CD4-positive, alpha-beta T cell (primary cell): ENCODE measurements at regions not wholly inside any gene's neighbourhood (a gene's known extent, or its start where the extent isn't known, plus 50 kb on each side); places are given as distances from the start of the nearest gene placed in this dataset.

Source experiments
- ATAC-seq: fragments of 200-7000 bp; cut with Tn5 transposase; one replicate; pipeline ENCODE4 v1.10.0; 2022; ENCODE audit warnings: mild to moderate bottlenecking; ENCODE audit not compliant: poor library complexity
- CTCF ChIA-PET: fragments of 350-600 bp; sonication (Branson Sonifier 250); formaldehyde crosslinking; loops from one replicate; lab custom pipeline; 2021; ENCODE audit warnings: antibody characterized with exemption, inconsistent platforms; lab: Charles Lee
- POLR2A ChIA-PET: fragments of 350-600 bp; sonication (Branson Sonifier 250); formaldehyde crosslinking; loops from one replicate; lab custom pipeline; 2021; ENCODE audit warnings: antibody characterized with exemption, inconsistent platforms; lab: Charles Lee
- DNase-seq, 14 experiments: peaks; one replicate each; pipeline ENCODE4 v3.0.0-alpha.2; 2013 to 2020; ENCODE audit warnings: mixed read lengths in 2 of 14
- H3K27ac ChIP-seq, 2 donors: one replicate each; pipeline versions ENCODE4 v1.5.1 to v1.7.0; 2013; ENCODE audit warnings: low read length in 2 of 2, low read depth in 1 of 2, mild to moderate bottlenecking in 1 of 2
- H3K27me3 ChIP-seq, 2 experiments: 1 replicate in 1 of 2; 2 replicates in 1 of 2; pipeline versions ENCODE4 v1.6.1 to v1.7.0; 2013; ENCODE audit warnings: low read length in 2 of 2, control low read depth in 1 of 2, mild to moderate bottlenecking in 1 of 2, moderate library complexity in 1 of 2; ENCODE audit not compliant: insufficient read depth in 2 of 2, control insufficient read depth in 1 of 2
- H3K36me3 ChIP-seq: one replicate; pipeline ENCODE4 v1.6.1; 2013; ENCODE audit warnings: low read length, control low read depth; ENCODE audit not compliant: insufficient read depth
- H3K4me1 ChIP-seq: one replicate; pipeline ENCODE4 v1.6.1; 2013; ENCODE audit warnings: low read length, control low read depth; ENCODE audit not compliant: insufficient read depth
- H3K4me3 ChIP-seq: one replicate; pipeline ENCODE4 v1.5.1; 2013; ENCODE audit warnings: mild to moderate bottlenecking, low read length, moderate library complexity
- H3K9me3 ChIP-seq, 2 experiments: 1 replicate in 1 of 2; 2 replicates in 1 of 2; pipeline versions ENCODE4 v1.6.1 to v1.7.0; 2013; ENCODE audit warnings: low read length in 2 of 2, mild to moderate bottlenecking in 2 of 2, control low read depth in 1 of 2, moderate library complexity in 1 of 2; ENCODE audit not compliant: control insufficient read depth in 1 of 2, insufficient read depth in 1 of 2
- H3K27ac Mint-ChIP-seq: one replicate; pipeline ENCODE4 v1.8.0; 2020; ENCODE audit warnings: mixed read lengths
- H3K27me3 Mint-ChIP-seq: one replicate; pipeline ENCODE4 v1.8.0; 2021; ENCODE audit warnings: mixed read lengths
- H3K36me3 Mint-ChIP-seq: one replicate; pipeline ENCODE4 v1.8.0; 2021; ENCODE audit warnings: low read depth, mixed read lengths
- H3K4me1 Mint-ChIP-seq: one replicate; pipeline ENCODE4 v1.8.0; 2021; ENCODE audit warnings: low read depth, mixed read lengths
- H3K4me3 Mint-ChIP-seq: one replicate; pipeline ENCODE4 v1.8.0; 2020; ENCODE audit warnings: mild to moderate bottlenecking, mixed read lengths
- H3K9me3 Mint-ChIP-seq: one replicate; pipeline ENCODE4 v1.8.0; 2020; ENCODE audit warnings: mixed read lengths
- intact Hi-C, 2 experiments: fragments of 100-400 bp; cut with DNase I in 1 of 2; cut with micrococcal nuclease in 1 of 2; formaldehyde crosslinking; loops; one replicate each; pipeline versions ENCODE4 v1.15.1 to v1.9.0; 2023 to 2025; cut with DNase I, micrococcal nuclease
- TF ChIP-seq, protein P1 (sequence below): fragments of 200-600 bp; IDR thresholded peaks from one replicate; pipeline ENCODE4 v1.8.0; 2022; ENCODE audit warnings: antibody characterized with exemption, mild to moderate bottlenecking

DNA sequence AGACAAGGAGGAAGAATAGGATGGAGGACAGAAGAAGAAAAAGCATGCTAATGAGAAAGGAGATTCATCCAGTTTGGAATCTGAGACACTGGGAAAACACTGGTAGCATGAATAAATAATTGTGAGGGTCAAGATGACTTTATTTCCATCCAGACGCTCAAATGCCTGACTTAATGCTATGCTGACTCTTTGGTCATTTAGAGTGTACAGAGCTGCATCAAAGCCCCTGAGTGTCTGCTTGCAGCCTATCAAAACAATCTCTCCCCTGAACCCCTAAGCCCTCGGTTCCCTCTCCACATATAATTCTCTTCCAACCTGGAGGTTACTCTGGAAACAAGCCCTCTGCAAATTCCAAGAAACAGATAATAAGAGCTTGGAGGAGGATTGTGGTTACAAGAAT is 208.8 kb downstream of the MAGEB17 start:
- Histone ChIP-seq H3K9me3 (no peaks in the 10 kb centered on the region), H3K4me3 (no peak overlapping the region), H3K4me1 (no peaks in the 10 kb centered on the region), H3K27me3 (peaks cover 0 to 3% of the 10 kb centered on the region in 2 experiments), H3K27ac (no peak overlapping the region), H3K36me3 (no peaks in the 10 kb centered on the region)
- TF ChIP-seq, protein P1, sequence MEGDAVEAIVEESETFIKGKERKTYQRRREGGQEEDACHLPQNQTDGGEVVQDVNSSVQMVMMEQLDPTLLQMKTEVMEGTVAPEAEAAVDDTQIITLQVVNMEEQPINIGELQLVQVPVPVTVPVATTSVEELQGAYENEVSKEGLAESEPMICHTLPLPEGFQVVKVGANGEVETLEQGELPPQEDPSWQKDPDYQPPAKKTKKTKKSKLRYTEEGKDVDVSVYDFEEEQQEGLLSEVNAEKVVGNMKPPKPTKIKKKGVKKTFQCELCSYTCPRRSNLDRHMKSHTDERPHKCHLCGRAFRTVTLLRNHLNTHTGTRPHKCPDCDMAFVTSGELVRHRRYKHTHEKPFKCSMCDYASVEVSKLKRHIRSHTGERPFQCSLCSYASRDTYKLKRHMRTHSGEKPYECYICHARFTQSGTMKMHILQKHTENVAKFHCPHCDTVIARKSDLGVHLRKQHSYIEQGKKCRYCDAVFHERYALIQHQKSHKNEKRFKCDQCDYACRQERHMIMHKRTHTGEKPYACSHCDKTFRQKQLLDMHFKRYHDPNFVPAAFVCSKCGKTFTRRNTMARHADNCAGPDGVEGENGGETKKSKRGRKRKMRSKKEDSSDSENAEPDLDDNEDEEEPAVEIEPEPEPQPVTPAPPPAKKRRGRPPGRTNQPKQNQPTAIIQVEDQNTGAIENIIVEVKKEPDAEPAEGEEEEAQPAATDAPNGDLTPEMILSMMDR = no peak
- H3K4me3 Mint-ChIP-seq = no peak overlapping the region
- intact Hi-C loops = no loop called here
- POLR2A ChIA-PET = no interaction called here
- no peak for DNase-seq
- H3K36me3 Mint-ChIP-seq = no peaks in the 10 kb centered on the region
- no peak overlapping the region for H3K27ac Mint-ChIP-seq
- no peaks in the 10 kb centered on the region for H3K9me3 Mint-ChIP-seq
- H3K27me3 Mint-ChIP-seq = peaks cover 7% of the 10 kb centered on the region
- no peak for ATAC-seq
- CTCF ChIA-PET = no interaction called here
- H3K4me1 Mint-ChIP-seq = no peaks in the 10 kb centered on the region

DNA sequence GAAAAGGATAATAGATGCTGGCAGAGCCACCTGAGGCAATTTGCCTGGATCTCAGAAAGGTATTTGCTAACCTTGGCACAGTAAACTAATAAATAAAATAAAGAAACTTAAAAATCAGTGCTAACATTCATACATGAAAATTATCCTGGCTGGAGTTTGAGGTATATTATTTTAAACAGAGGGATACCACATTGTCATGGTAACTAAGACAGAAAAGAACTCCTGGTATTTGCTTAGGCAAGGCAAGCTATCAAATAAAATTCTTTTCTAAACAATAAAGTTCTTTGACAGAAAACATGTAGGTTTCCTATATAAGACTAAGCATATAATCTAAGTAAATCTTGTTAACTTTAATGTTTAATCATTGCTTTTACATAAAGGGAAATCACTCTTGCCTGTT is 218.8 kb downstream of the MAGEB17 start:
- TF ChIP-seq, protein P1 = no peak
- Mint-ChIP-seq H3K27ac (no peak overlapping the region), H3K4me3 (no peak overlapping the region), H3K27me3 (peaks cover 21% of the 10 kb centered on the region), H3K36me3 (no peaks in the 10 kb centered on the region), H3K9me3 (no peaks in the 10 kb centered on the region), H3K4me1 (no peaks in the 10 kb centered on the region)
- H3K27ac ChIP-seq = no peak overlapping the region
- ChIA-PET CTCF (no interaction called here), POLR2A (no interaction called here)
- no peaks in the 10 kb centered on the region for H3K4me1 ChIP-seq
- no peaks in the 10 kb centered on the region for H3K27me3 ChIP-seq
- intact Hi-C loops = no loop called here
- no peak for DNase-seq
- H3K4me3 ChIP-seq = no peak overlapping the region
- no peaks in the 10 kb centered on the region for H3K36me3 ChIP-seq
- H3K9me3 ChIP-seq = no peaks in the 10 kb centered on the region
- ATAC-seq = no peak

DNA sequence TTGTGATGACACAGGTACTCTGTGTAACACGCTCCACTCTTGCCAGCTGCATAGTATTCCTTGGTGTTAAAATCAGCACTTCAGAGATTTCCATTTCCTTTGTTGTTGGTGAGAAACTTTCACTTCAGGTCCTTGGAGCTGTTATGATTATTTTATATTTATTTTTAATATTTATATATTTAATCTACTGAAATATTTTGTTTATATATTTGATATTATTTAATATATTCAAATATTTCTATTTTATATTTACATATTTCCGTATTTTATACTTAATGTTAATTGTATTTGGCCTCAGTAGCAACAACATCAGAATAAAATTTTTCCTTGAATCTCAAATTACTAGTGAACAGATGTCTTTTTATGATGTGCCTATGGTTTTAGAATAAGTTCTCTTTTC is 225.3 kb downstream of the MAGEB17 start:
- Mint-ChIP-seq H3K36me3 (no peaks in the 10 kb centered on the region), H3K4me1 (no peaks in the 10 kb centered on the region), H3K27ac (no peak overlapping the region), H3K4me3 (no peak overlapping the region), H3K27me3 (no peaks in the 10 kb centered on the region), H3K9me3 (no peaks in the 10 kb centered on the region)
- ChIA-PET POLR2A (no interaction called here), CTCF (interaction anchor here (0.6 kb wide), 1 partner anchor 255 kb away, joined by 3 read pairs; no protein-coding TSS in a partner anchor)
- H3K9me3 ChIP-seq = no peaks in the 10 kb centered on the region
- no peak for ATAC-seq
- TF ChIP-seq, protein P1 = no peak
- H3K27ac ChIP-seq = no peak overlapping the region
- no peaks in the 10 kb centered on the region for H3K36me3 ChIP-seq
- H3K4me1 ChIP-seq = no peaks in the 10 kb centered on the region
- intact Hi-C loops = no loop called here
- no peak for DNase-seq
- H3K4me3 ChIP-seq = no peak overlapping the region
- no peaks in the 10 kb centered on the region for H3K27me3 ChIP-seq
